LNCaP clone FGC (cell line): ENCODE measurements at regions not wholly inside any gene's neighbourhood (a gene's known extent, or its start where the extent isn't known, plus 50 kb on each side); places are given as distances from the start of the nearest gene placed in this dataset.
"Not testable (repeated sequence)": the region's sequence is repeated elsewhere in the genome, so short reads cannot be mapped to it uniquely, and the experiment has no call there.

Source experiments
- DNase-seq: peaks from one replicate; pipeline ENCODE4 v3.0.0-alpha.2; 2011; ENCODE audit warnings: low read depth
- H3K4me3 ChIP-seq: 2 replicates; pipeline ENCODE4 v1.5.1; 2011; ENCODE audit warnings: mild to moderate bottlenecking, low read depth, low read length, control low read depth

GRCh38 chr1:148432318-148432717, 50.8 kb downstream of the PPIAL4G start:
- H3K4me3 ChIP-seq, DNase-seq: not testable (repeated sequence)

GRCh38 chr1:148429856-148430255, 53.2 kb downstream of the PPIAL4G start:
- not testable (repeated sequence) for H3K4me3 ChIP-seq, DNase-seq

GRCh38 chr1:148426940-148427611, 56.0 kb downstream of the PPIAL4G start:
- H3K4me3 ChIP-seq, DNase-seq: not testable (repeated sequence)

GRCh38 chr1:148426385-148426784, 56.7 kb downstream of the PPIAL4G start:
- DNase-seq, H3K4me3 ChIP-seq: not testable (repeated sequence)

- H3K4me3 ChIP-seq: not testable (repeated sequence)
- DNase-seq: peak; percentile 33
Measured at GRCh38 chr1:148424143-148425003, 58.7 kb downstream of the PPIAL4G start.

- not testable (repeated sequence) for H3K4me3 ChIP-seq, DNase-seq
Measured at GRCh38 chr1:148422921-148423320, 60.2 kb downstream of the PPIAL4G start.

- not testable (repeated sequence) for DNase-seq, H3K4me3 ChIP-seq
Measured at GRCh38 chr1:148417241-148417640, 65.9 kb downstream of the PPIAL4G start.

GRCh38 chr1:148413385-148413784, 69.7 kb downstream of the PPIAL4G start:
- not testable (repeated sequence) for H3K4me3 ChIP-seq, DNase-seq

- H3K4me3 ChIP-seq, DNase-seq: not testable (repeated sequence)
Measured at GRCh38 chr1:148404786-148405568, 78.1 kb downstream of the PPIAL4G start.

GRCh38 chr1:148403925-148404324, 79.2 kb downstream of the PPIAL4G start:
- not testable (repeated sequence) for H3K4me3 ChIP-seq, DNase-seq

- DNase-seq, H3K4me3 ChIP-seq: not testable (repeated sequence)
Measured at GRCh38 chr1:148403085-148403456, 80.0 kb downstream of the PPIAL4G start.

GRCh38 chr1:148402152-148403084, 80.7 kb downstream of the PPIAL4G start:
- not testable (repeated sequence) for DNase-seq, H3K4me3 ChIP-seq

GRCh38 chr1:148397516-148397915, 85.6 kb downstream of the PPIAL4G start:
- not testable (repeated sequence) for H3K4me3 ChIP-seq, DNase-seq

- DNase-seq, H3K4me3 ChIP-seq: not testable (repeated sequence)
Measured at GRCh38 chr1:148392505-148392904, 90.6 kb downstream of the PPIAL4G start.

- DNase-seq, H3K4me3 ChIP-seq: not testable (repeated sequence)
Measured at GRCh38 chr1:148391323-148391722, 91.8 kb downstream of the PPIAL4G start.
